Progenitor cell of endocrine pancreas (in vitro differentiated cells): ENCODE measurements at regions not wholly inside any gene's neighbourhood (a gene's known extent, or its start where the extent isn't known, plus 50 kb on each side); places are given as distances from the start of the nearest gene placed in this dataset.

Experiments
- DNase-seq: peaks from one replicate; pipeline ENCODE4 v3.0.0; 2021; ENCODE audit warnings: low spot score; ENCODE audit not compliant: unreplicated experiment
- H3K27ac Mint-ChIP-seq: 2 replicates; pipeline ENCODE4 v1.8.0; 2021; ENCODE audit warnings: mild to moderate bottlenecking, moderate library complexity, mixed read lengths
- H3K27me3 Mint-ChIP-seq: 2 replicates; pipeline ENCODE4 v1.8.0; 2021; ENCODE audit warnings: mixed read lengths
- H3K36me3 Mint-ChIP-seq: 2 replicates; pipeline ENCODE4 v1.8.0; 2022; ENCODE audit warnings: mixed read lengths; ENCODE audit not compliant: insufficient read depth
- H3K4me1 Mint-ChIP-seq: 2 replicates; pipeline ENCODE4 v1.8.0; 2021; ENCODE audit warnings: low read depth, mixed read lengths
- H3K4me3 Mint-ChIP-seq: 2 replicates; pipeline ENCODE4 v1.8.0; 2021; ENCODE audit warnings: low read depth, mild to moderate bottlenecking, moderate library complexity, mixed read lengths
- H3K9me3 Mint-ChIP-seq: 2 replicates; pipeline ENCODE4 v1.8.0; 2021; ENCODE audit warnings: low read depth, mixed read lengths
- CTCF ChIP-seq: fragments of 200-600 bp; sonication (generic); IDR thresholded peaks from one replicate; pipeline ENCODE4 v1.5.0; 2021; ENCODE audit warnings: antibody characterized with exemption, mild to moderate bottlenecking; ENCODE audit not compliant: unreplicated experiment

GRCh38 chr2:193521523-193521922 lies 1326.8 kb upstream of the TMEFF2 start:
- H3K4me1 Mint-ChIP-seq, result peaks cover 7% of the 10 kb centered on the region
- H3K4me3 Mint-ChIP-seq, result no peak overlapping the region
- H3K9me3 Mint-ChIP-seq, result peaks cover 8% of the 10 kb centered on the region
- H3K36me3 Mint-ChIP-seq, result peaks cover 3% of the 10 kb centered on the region
- H3K27me3 Mint-ChIP-seq, result no peaks in the 10 kb centered on the region
- H3K27ac Mint-ChIP-seq, result peak overlapping the region; percentile 2
- TF ChIP-seq CTCF, result no peak
- DNase-seq, result no peak

- no peak for TF ChIP-seq CTCF
- peaks cover 3% of the 10 kb centered on the region for H3K36me3 Mint-ChIP-seq
- H3K4me3 Mint-ChIP-seq, result no peak overlapping the region
- peaks cover 7% of the 10 kb centered on the region for H3K4me1 Mint-ChIP-seq
- DNase-seq, result no peak
- peaks cover 8% of the 10 kb centered on the region for H3K9me3 Mint-ChIP-seq
- H3K27ac Mint-ChIP-seq, result peak overlapping the region; percentile 2
- no peaks in the 10 kb centered on the region for H3K27me3 Mint-ChIP-seq
Measured at GRCh38 chr2:193520709-193521458, 1326.2 kb upstream of the TMEFF2 start.

- Mint-ChIP-seq H3K4me1 (peaks cover 7% of the 10 kb centered on the region), H3K4me3 (no peak overlapping the region), H3K27me3 (no peaks in the 10 kb centered on the region), H3K27ac (no peak overlapping the region), H3K36me3 (peaks cover 3% of the 10 kb centered on the region), H3K9me3 (peaks cover 8% of the 10 kb centered on the region)
- no peak for TF ChIP-seq CTCF
- no peak for DNase-seq
Measured at GRCh38 chr2:193518041-193518817, 1323.5 kb upstream of the TMEFF2 start.

- H3K27me3 Mint-ChIP-seq, result no peaks in the 10 kb centered on the region
- no peak for DNase-seq
- no peak for TF ChIP-seq CTCF
- H3K27ac Mint-ChIP-seq, result no peak overlapping the region
- H3K4me1 Mint-ChIP-seq, result peaks cover 7% of the 10 kb centered on the region
- H3K4me3 Mint-ChIP-seq, result no peak overlapping the region
- H3K36me3 Mint-ChIP-seq, result peaks cover 3% of the 10 kb centered on the region
- peaks cover 8% of the 10 kb centered on the region for H3K9me3 Mint-ChIP-seq
Measured at GRCh38 chr2:193517615-193518014, 1322.9 kb upstream of the TMEFF2 start.

GRCh38 chr2:193506035-193506434 lies 1311.3 kb upstream of the TMEFF2 start:
- Mint-ChIP-seq H3K36me3 (peaks cover 1% of the 10 kb centered on the region), H3K9me3 (peaks cover 2% of the 10 kb centered on the region), H3K4me1 (peaks cover 18% of the 10 kb centered on the region), H3K27ac (no peak overlapping the region), H3K27me3 (no peaks in the 10 kb centered on the region), H3K4me3 (no peak overlapping the region)
- TF ChIP-seq CTCF, result no peak
- no peak for DNase-seq
